ENCODE measurements at regions not wholly inside any gene's neighbourhood (a gene's known extent, or its start where the extent isn't known, plus 50 kb on each side); places are given as distances from the start of the nearest gene placed in this dataset.
A peak's percentile ranks its signal among the peaks of the same experiment; 100 is the strongest.
"Not testable (repeated sequence)": the region's sequence is repeated elsewhere in the genome, so short reads cannot be mapped to it uniquely, and the experiment has no call there.

GRCh38 chr10:64547168-64547567, 1026.0 kb downstream of the REEP3 start:
- no peaks in the 10 kb centered on the region for H3K36me3 ChIP-seq (ENCODE audit: control insufficient read depth, insufficient read depth, low read length)
- DNase-seq, result no peak
- WGBS (ENCODE audit: insufficient coverage), result no CpG with 5 or more reads among the region's 3 CpGs
- H3K9me3 ChIP-seq (replicated peaks; ENCODE audit: control insufficient read depth, low read depth, low read length), result no peaks in the 10 kb centered on the region
- no peak overlapping the region for H3K27ac ChIP-seq (ENCODE audit: low read length)
- H3K4me3 ChIP-seq (ENCODE audit: low read length), result no peak overlapping the region
- H3K27me3 ChIP-seq (ENCODE audit: control insufficient read depth, insufficient read depth, low read length), result no peaks in the 10 kb centered on the region
- H3K4me1 ChIP-seq (ENCODE audit: control insufficient read depth, insufficient read depth, low read length), result no peaks in the 10 kb centered on the region

- H3K27me3 ChIP-seq (ENCODE audit: control insufficient read depth, insufficient read depth, low read length), result no peaks in the 10 kb centered on the region
- 65% methylated on average over 4 of the region's 5 CpGs for WGBS (ENCODE audit: insufficient coverage)
Observed at GRCh38 chr10:64555666-64556065, 1034.5 kb downstream of the REEP3 start.

GRCh38 chr10:64558094-64558835, 1037.1 kb downstream of the REEP3 start:
- DNase-seq, result no peak
- no peaks in the 10 kb centered on the region for H3K9me3 ChIP-seq (replicated peaks; ENCODE audit: control insufficient read depth, low read depth, low read length)
- no peaks in the 10 kb centered on the region for H3K36me3 ChIP-seq (ENCODE audit: control insufficient read depth, insufficient read depth, low read length)
- 95% methylated on average over 2 of the region's 5 CpGs for WGBS (ENCODE audit: insufficient coverage)
- H3K27ac ChIP-seq (ENCODE audit: low read length), result no peak overlapping the region
- H3K4me1 ChIP-seq (ENCODE audit: control insufficient read depth, insufficient read depth, low read length), result no peaks in the 10 kb centered on the region
- no peaks in the 10 kb centered on the region for H3K27me3 ChIP-seq (ENCODE audit: control insufficient read depth, insufficient read depth, low read length)
- no peak overlapping the region for H3K4me3 ChIP-seq (ENCODE audit: low read length)

More at GRCh38 chr10:64555666-64556065, 1034.5 kb downstream of the REEP3 start:
- Histone ChIP-seq H3K4me1 (ENCODE audit: control insufficient read depth, insufficient read depth, low read length) (no peaks in the 10 kb centered on the region), H3K27ac (ENCODE audit: low read length) (no peak overlapping the region), H3K4me3 (ENCODE audit: low read length) (no peak overlapping the region), H3K36me3 (ENCODE audit: control insufficient read depth, insufficient read depth, low read length) (no peaks in the 10 kb centered on the region), H3K9me3 (replicated peaks; ENCODE audit: control insufficient read depth, low read depth, low read length) (no peaks in the 10 kb centered on the region)
- DNase-seq, result no peak

GRCh38 chr10:64571056-64571455, 1049.9 kb downstream of the REEP3 start:
- DNase-seq, result no peak
- H3K9me3 ChIP-seq (replicated peaks; ENCODE audit: control insufficient read depth, low read depth, low read length), result peaks cover 5% of the 10 kb centered on the region
- no peak overlapping the region for H3K27ac ChIP-seq (ENCODE audit: low read length)
- H3K27me3 ChIP-seq (ENCODE audit: control insufficient read depth, insufficient read depth, low read length), result no peaks in the 10 kb centered on the region
- H3K4me3 ChIP-seq (ENCODE audit: low read length), result no peak overlapping the region
- H3K4me1 ChIP-seq (ENCODE audit: control insufficient read depth, insufficient read depth, low read length), result no peaks in the 10 kb centered on the region
- WGBS (ENCODE audit: insufficient coverage), result no CpG with 5 or more reads among the region's 1 CpG
- no peaks in the 10 kb centered on the region for H3K36me3 ChIP-seq (ENCODE audit: control insufficient read depth, insufficient read depth, low read length)

- DNase-seq, result no peak
- no peak overlapping the region for H3K27ac ChIP-seq (ENCODE audit: low read length)
- no peaks in the 10 kb centered on the region for H3K36me3 ChIP-seq (ENCODE audit: control insufficient read depth, insufficient read depth, low read length)
- no peaks in the 10 kb centered on the region for H3K27me3 ChIP-seq (ENCODE audit: control insufficient read depth, insufficient read depth, low read length)
- H3K4me1 ChIP-seq (ENCODE audit: control insufficient read depth, insufficient read depth, low read length), result no peaks in the 10 kb centered on the region
- H3K4me3 ChIP-seq (ENCODE audit: low read length), result no peak overlapping the region
- WGBS (ENCODE audit: insufficient coverage), result no CpG with 5 or more reads among the region's 1 CpG
- H3K9me3 ChIP-seq (replicated peaks; ENCODE audit: control insufficient read depth, low read depth, low read length), result peaks cover 1% of the 10 kb centered on the region
Observed at GRCh38 chr10:64573623-64574325, 1052.6 kb downstream of the REEP3 start.

GRCh38 chr10:64574371-64574770, 1053.2 kb downstream of the REEP3 start:
- Histone ChIP-seq H3K27ac (ENCODE audit: low read length) (no peak overlapping the region), H3K4me3 (ENCODE audit: low read length) (no peak overlapping the region), H3K4me1 (ENCODE audit: control insufficient read depth, insufficient read depth, low read length) (no peaks in the 10 kb centered on the region), H3K27me3 (ENCODE audit: control insufficient read depth, insufficient read depth, low read length) (no peaks in the 10 kb centered on the region), H3K9me3 (replicated peaks; ENCODE audit: control insufficient read depth, low read depth, low read length) (no peaks in the 10 kb centered on the region), H3K36me3 (ENCODE audit: control insufficient read depth, insufficient read depth, low read length) (no peaks in the 10 kb centered on the region)
- 58% methylated on average over 2 of the region's 2 CpGs for WGBS (ENCODE audit: insufficient coverage)
- peak; percentile 24 for DNase-seq

- no peaks in the 10 kb centered on the region for H3K4me1 ChIP-seq (ENCODE audit: control insufficient read depth, insufficient read depth, low read length)
- WGBS (ENCODE audit: insufficient coverage), result 92% methylated on average over 10 of the region's 10 CpGs
- no peak for DNase-seq
- H3K9me3 ChIP-seq (replicated peaks; ENCODE audit: control insufficient read depth, low read depth, low read length), result no peaks in the 10 kb centered on the region
- no peak overlapping the region for H3K4me3 ChIP-seq (ENCODE audit: low read length)
- no peak overlapping the region for H3K27ac ChIP-seq (ENCODE audit: low read length)
- no peaks in the 10 kb centered on the region for H3K36me3 ChIP-seq (ENCODE audit: control insufficient read depth, insufficient read depth, low read length)
- H3K27me3 ChIP-seq (ENCODE audit: control insufficient read depth, insufficient read depth, low read length), result no peaks in the 10 kb centered on the region
Observed at GRCh38 chr10:64576497-64576896, 1055.3 kb downstream of the REEP3 start.

- H3K9me3 ChIP-seq (replicated peaks; ENCODE audit: control insufficient read depth, low read depth, low read length); H3K36me3 ChIP-seq (ENCODE audit: control insufficient read depth, insufficient read depth, low read length); H3K4me3 ChIP-seq (ENCODE audit: low read length); DNase-seq; H3K27ac ChIP-seq (ENCODE audit: low read length); H3K27me3 ChIP-seq (ENCODE audit: control insufficient read depth, insufficient read depth, low read length); H3K4me1 ChIP-seq (ENCODE audit: control insufficient read depth, insufficient read depth, low read length): not testable (repeated sequence)
- no CpG with 5 or more reads among the region's 6 CpGs for WGBS (ENCODE audit: insufficient coverage)
Observed at GRCh38 chr10:64578757-64579156, 1057.6 kb downstream of the REEP3 start.

GRCh38 chr10:64586934-64587503, 1065.8 kb downstream of the REEP3 start:
- DNase-seq, result peak; percentile 23

GRCh38 chr10:64594072-64594471, 1072.9 kb downstream of the REEP3 start:
- Histone ChIP-seq H3K36me3 (ENCODE audit: control insufficient read depth, insufficient read depth, low read length) (no peaks in the 10 kb centered on the region), H3K27ac (ENCODE audit: low read length) (no peak overlapping the region), H3K4me3 (ENCODE audit: low read length) (no peak overlapping the region), H3K27me3 (ENCODE audit: control insufficient read depth, insufficient read depth, low read length) (no peaks in the 10 kb centered on the region), H3K4me1 (ENCODE audit: control insufficient read depth, insufficient read depth, low read length) (no peaks in the 10 kb centered on the region), H3K9me3 (replicated peaks; ENCODE audit: control insufficient read depth, low read depth, low read length) (no peaks in the 10 kb centered on the region)
- no CpG with 5 or more reads among the region's 3 CpGs for WGBS (ENCODE audit: insufficient coverage)
- DNase-seq, result no peak

More at GRCh38 chr10:64586934-64587503, 1065.8 kb downstream of the REEP3 start:
- WGBS (ENCODE audit: insufficient coverage), result no CpG with 5 or more reads among the region's 2 CpGs
- no peaks in the 10 kb centered on the region for H3K27me3 ChIP-seq (ENCODE audit: control insufficient read depth, insufficient read depth, low read length)
- no peaks in the 10 kb centered on the region for H3K4me1 ChIP-seq (ENCODE audit: control insufficient read depth, insufficient read depth, low read length)
- H3K9me3 ChIP-seq (replicated peaks; ENCODE audit: control insufficient read depth, low read depth, low read length), result no peaks in the 10 kb centered on the region
- H3K27ac ChIP-seq (ENCODE audit: low read length), result no peak overlapping the region
- H3K4me3 ChIP-seq (ENCODE audit: low read length), result no peak overlapping the region
- no peaks in the 10 kb centered on the region for H3K36me3 ChIP-seq (ENCODE audit: control insufficient read depth, insufficient read depth, low read length)
